ENCODE measurements at regions not wholly inside any gene's neighbourhood (a gene's known extent, or its start where the extent isn't known, plus 50 kb on each side); places are given as distances from the start of the nearest gene placed in this dataset.

- TF ChIP-seq GATA2 (IDR thresholded peaks at IDR 0.05; ENCODE audit: low read depth, low read length) = no peak
- TF ChIP-seq GATA3 (IDR thresholded peaks at IDR 0.05; ENCODE audit: low read depth, low read length) = no peak
Observed at GRCh38 chr6:2410656-2411380, 165.4 kb upstream of the GMDS start.
